H1 (cell line): ENCODE measurements at regions not wholly inside any gene's neighbourhood (a gene's known extent, or its start where the extent isn't known, plus 50 kb on each side); places are given as distances from the start of the nearest gene placed in this dataset.
"Not testable (repeated sequence)": the region's sequence is repeated elsewhere in the genome, so short reads cannot be mapped to it uniquely, and the experiment has no call there.

Experiments
- CTCF ChIA-PET: fragments of 300-600 bp; sonication (Branson Sonifier 250); formaldehyde crosslinking; loops from one replicate; lab custom pipeline; 2021; ENCODE audit not compliant: partially characterized antibody; lab: Charles Lee
- POLR2A ChIA-PET: fragments of 300-600 bp; sonication (Branson Sonifier 250); formaldehyde crosslinking; loops from one replicate; lab custom pipeline; 2021; ENCODE audit warnings: inconsistent platforms; ENCODE audit not compliant: partially characterized antibody; lab: Charles Lee
- DNase-seq, 2 experiments: peaks; one replicate each; pipeline versions ENCODE4 v3.0.0 to v3.0.0-alpha.2; 2010 to 2022; ENCODE audit warnings: low spot score in 2 of 2, low read depth in 1 of 2, mixed read lengths in 1 of 2
- FAIRE-seq: peaks from 2 replicates; lab custom pipeline; 2011; peaks lifted over from hg19 to GRCh38; lab: Jason Lieb, UNC
- H2AFZ ChIP-seq: 2 replicates; pipeline ENCODE4 v1.8.1; 2012; ENCODE audit warnings: low read length, inconsistent platforms
- H2AK5ac ChIP-seq: 2 replicates; pipeline ENCODE4 v1.6.1; 2013; ENCODE audit warnings: low read depth, low read length
- H2BK120ac ChIP-seq: replicated peaks from 2 replicates; pipeline ENCODE3; 2013; ENCODE audit warnings: low read depth, low read length, inconsistent platforms
- H2BK12ac ChIP-seq: 2 replicates; pipeline ENCODE4 v1.6.1; 2013; ENCODE audit warnings: low read depth, low read length
- H2BK15ac ChIP-seq: 2 replicates; pipeline ENCODE4 v1.6.1; 2013; ENCODE audit warnings: low read length
- H2BK20ac ChIP-seq: 2 replicates; pipeline ENCODE4 v1.6.1; 2013; ENCODE audit warnings: low read length
- H2BK5ac ChIP-seq: 2 replicates; pipeline ENCODE4 v1.6.1; 2013; ENCODE audit warnings: low read depth, low read length
- H3K14ac ChIP-seq: 2 replicates; pipeline ENCODE4 v1.6.1; 2013; ENCODE audit warnings: inconsistent platforms; ENCODE audit not compliant: insufficient read length
- H3K18ac ChIP-seq: 2 replicates; pipeline ENCODE4 v1.6.1; 2013; ENCODE audit warnings: low read length; ENCODE audit errors: extremely low read depth
- H3K23ac ChIP-seq: 2 replicates; pipeline ENCODE4 v1.6.1; 2013; ENCODE audit warnings: inconsistent platforms; ENCODE audit not compliant: insufficient read length
- H3K23me2 ChIP-seq: 2 replicates; pipeline ENCODE4 v1.6.1; 2013; ENCODE audit warnings: low read depth, low read length
- H3K27ac ChIP-seq: 2 replicates; pipeline ENCODE4 v1.6.1; 2011; ENCODE audit warnings: low read depth, low read length, inconsistent platforms
- H3K27me3 ChIP-seq, 4 experiments: replicated peaks in 1 of 4; 1 replicate in 1 of 4; 2 replicates in 3 of 4; pipeline versions ENCODE4 v1.6.1 to v1.8.1; 2011 to 2013; ENCODE audit warnings: low read length in 3 of 4, mild to moderate bottlenecking in 3 of 4, inconsistent platforms in 2 of 4, mixed read lengths in 2 of 4, moderate library complexity in 1 of 4; ENCODE audit not compliant: control insufficient read depth in 3 of 4, insufficient read depth in 3 of 4; ENCODE audit errors: extremely low read depth in 1 of 4
- H3K36me3 ChIP-seq, 4 experiments: 2 replicates each; pipeline versions ENCODE4 v1.6.1 to v1.8.1; 2011 to 2013; ENCODE audit warnings: mild to moderate bottlenecking in 4 of 4, low read length in 3 of 4, moderate library complexity in 2 of 4, control low read depth in 1 of 4, inconsistent platforms in 1 of 4; ENCODE audit not compliant: insufficient read depth in 4 of 4, control insufficient read depth in 2 of 4
- H3K4ac ChIP-seq: replicated peaks from 2 replicates; pipeline ENCODE3; 2013; ENCODE audit warnings: low read length, low read depth, mixed read lengths, inconsistent platforms; ENCODE audit not compliant: insufficient read length
- H3K4me1 ChIP-seq, 4 experiments: replicated peaks in 1 of 4; 1 replicate in 1 of 4; 2 replicates in 3 of 4; pipeline versions ENCODE4 v1.6.1 to v1.8.1; 2011 to 2013; ENCODE audit warnings: low read length in 3 of 4, inconsistent platforms in 2 of 4, mixed read lengths in 1 of 4; ENCODE audit not compliant: insufficient read depth in 4 of 4, control insufficient read depth in 3 of 4
- H3K4me2 ChIP-seq, 2 experiments: 2 replicates each; pipeline versions ENCODE4 v1.6.1 to v1.8.1; 2011 to 2013; ENCODE audit warnings: low read depth in 2 of 2, low read length in 2 of 2, control low read depth in 1 of 2, inconsistent platforms in 1 of 2, mild to moderate bottlenecking in 1 of 2; ENCODE audit not compliant: insufficient read depth in 1 of 2
- H3K4me3 ChIP-seq, 4 experiments: fragments of 200-600, 300-600 bp in 1 of 4; sonication (generic), shearing (Covaris generic), sonication (Bioruptor Twin) in 1 of 4; 2 replicates each; pipeline versions ENCODE4 v1.5.1 to v1.8.1; 2011 to 2016; ENCODE audit warnings: low read length in 4 of 4, low read depth in 3 of 4, control low read depth in 2 of 4, inconsistent platforms in 2 of 4, mild to moderate bottlenecking in 2 of 4, mixed read lengths in 1 of 4, moderate library complexity in 1 of 4; ENCODE audit not compliant: insufficient read depth in 2 of 4; ENCODE audit errors: extremely low read depth in 1 of 4
- H3K56ac ChIP-seq: replicated peaks from 2 replicates; pipeline ENCODE3; 2013; ENCODE audit warnings: low read depth, mild to moderate bottlenecking, mixed read lengths, low read length, inconsistent platforms; ENCODE audit not compliant: insufficient read length
- H3K79me1 ChIP-seq: 2 replicates; pipeline ENCODE4 v1.6.1; 2013; ENCODE audit warnings: low read depth, low read length, control low read depth
- H3K79me2 ChIP-seq, 2 experiments: 2 replicates each; pipeline versions ENCODE4 v1.6.1 to v1.8.1; 2012 to 2013; ENCODE audit warnings: low read length in 2 of 2, mild to moderate bottlenecking in 2 of 2, inconsistent platforms in 1 of 2; ENCODE audit not compliant: insufficient read depth in 2 of 2, control insufficient read depth in 1 of 2
- H3K9ac ChIP-seq, 4 experiments: replicated peaks in 1 of 4; 1 replicate in 1 of 4; 2 replicates in 3 of 4; pipeline versions ENCODE4 v1.6.1 to v1.8.1; 2011 to 2013; ENCODE audit warnings: low read depth in 3 of 4, low read length in 3 of 4, control low read depth in 2 of 4, mild to moderate bottlenecking in 2 of 4, moderate library complexity in 2 of 4, inconsistent platforms in 1 of 4; ENCODE audit errors: extremely low read depth in 1 of 4
- H3K9me3 ChIP-seq, 2 experiments: 2 replicates each; pipeline versions ENCODE4 v1.6.1 to v1.8.1; 2012 to 2013; ENCODE audit warnings: mild to moderate bottlenecking in 2 of 2, moderate library complexity in 2 of 2, control low read depth in 1 of 2, inconsistent platforms in 1 of 2, low read depth in 1 of 2, low read length in 1 of 2, mixed read lengths in 1 of 2; ENCODE audit not compliant: insufficient read depth in 2 of 2
- H4K20me1 ChIP-seq, 2 experiments: replicated peaks in 1 of 2; 2 replicates each; pipeline versions ENCODE3 to v1.8.1; 2011 to 2013; ENCODE audit warnings: inconsistent platforms in 2 of 2, low read length in 2 of 2, mild to moderate bottlenecking in 1 of 2; ENCODE audit not compliant: insufficient read depth in 2 of 2, control insufficient read depth in 1 of 2
- H4K5ac ChIP-seq: 2 replicates; pipeline ENCODE4 v1.6.1; 2013; ENCODE audit warnings: low read length, low read depth, mixed read lengths, inconsistent platforms; ENCODE audit not compliant: insufficient read length
- H4K8ac ChIP-seq: 2 replicates; pipeline ENCODE4 v1.8.0; 2013; ENCODE audit warnings: mild to moderate bottlenecking, moderate library complexity, low read length, inconsistent platforms; ENCODE audit not compliant: insufficient read depth; ENCODE audit errors: extremely low read depth
- H4K91ac ChIP-seq: replicated peaks from 2 replicates; pipeline ENCODE3; 2013; ENCODE audit warnings: low read length, mixed read lengths, inconsistent platforms; ENCODE audit not compliant: insufficient read length

DNA sequence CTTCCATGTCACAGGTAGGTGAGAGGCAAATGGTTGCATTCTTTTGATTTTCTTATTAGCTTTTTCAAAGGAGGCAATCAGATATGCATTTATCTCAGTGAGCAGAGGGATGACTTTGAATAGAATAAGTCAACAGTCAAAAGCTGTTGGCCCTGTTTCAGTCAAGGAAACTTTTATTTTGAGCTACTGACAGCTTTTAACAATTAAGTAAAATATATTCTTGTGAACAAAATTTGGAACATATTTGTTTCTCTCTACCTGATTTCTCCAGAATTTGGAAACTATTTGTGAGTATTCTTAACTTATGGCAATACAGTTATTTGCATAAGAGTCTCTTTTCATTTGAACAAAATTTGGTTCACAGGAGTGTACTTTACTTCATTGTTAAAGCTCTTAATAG is 196.3 kb downstream of the GJA1 start:
- ChIA-PET CTCF (interaction anchor here (0.6 to 1.3 kb wide), 2 partner anchors 218 to 264 kb away, joined by 3 to 4 read pairs; no protein-coding TSS in a partner anchor), POLR2A (interaction anchor here (1.0 kb wide), 1 partner anchor 12 kb away, joined by 3 read pairs; no protein-coding TSS in a partner anchor)
- H3K27me3 ChIP-seq, H3K79me2 ChIP-seq, H2AK5ac ChIP-seq, H3K4me3 ChIP-seq, H4K8ac ChIP-seq, H3K14ac ChIP-seq, H4K20me1 ChIP-seq, H4K5ac ChIP-seq, H3K23ac ChIP-seq, DNase-seq, H4K91ac ChIP-seq, H3K4me1 ChIP-seq, H3K4me2 ChIP-seq, H2BK12ac ChIP-seq, H3K23me2 ChIP-seq, H3K79me1 ChIP-seq, H2BK20ac ChIP-seq, H2BK120ac ChIP-seq, FAIRE-seq, H2AFZ ChIP-seq, H3K4ac ChIP-seq, H3K27ac ChIP-seq, H2BK15ac ChIP-seq, H3K56ac ChIP-seq, H3K9ac ChIP-seq, H2BK5ac ChIP-seq, H3K18ac ChIP-seq: not testable (repeated sequence)
- peaks cover 0 to 59% (median 23%) of the 10 kb centered on the region in 4 experiments; a peak in 4 of 8 replicates for H3K36me3 ChIP-seq
- H3K9me3 ChIP-seq: peaks cover 54 to 65% of the 10 kb centered on the region in 2 experiments
